Nephron progenitor cell (in vitro differentiated cells): ENCODE measurements at regions not wholly inside any gene's neighbourhood (a gene's known extent, or its start where the extent isn't known, plus 50 kb on each side); places are given as distances from the start of the nearest gene placed in this dataset.
A peak's percentile ranks its signal among the peaks of the same experiment; 100 is the strongest.

Source experiments
- DNase-seq: peaks from one replicate; pipeline ENCODE4 v3.0.0; 2021
- H3K27ac Mint-ChIP-seq: 2 replicates; pipeline ENCODE4 v1.8.0; 2021; ENCODE audit warnings: mild to moderate bottlenecking, moderate library complexity, mixed read lengths
- H3K27me3 Mint-ChIP-seq: 2 replicates; pipeline ENCODE4 v1.8.0; 2021; ENCODE audit warnings: mild to moderate bottlenecking, low read depth, mixed read lengths; ENCODE audit not compliant: poor library complexity
- H3K36me3 Mint-ChIP-seq: 2 replicates; pipeline ENCODE4 v1.8.0; 2021; ENCODE audit warnings: low read depth, mixed read lengths
- H3K4me1 Mint-ChIP-seq: 2 replicates; pipeline ENCODE4 v1.8.0; 2021; ENCODE audit warnings: mixed read lengths
- H3K4me3 Mint-ChIP-seq: 2 replicates; pipeline ENCODE4 v1.8.0; 2021; ENCODE audit warnings: mild to moderate bottlenecking, moderate library complexity, mixed read lengths
- H3K9me3 Mint-ChIP-seq: 2 replicates; pipeline ENCODE4 v1.8.0; 2021; ENCODE audit warnings: mild to moderate bottlenecking, moderate library complexity, mixed read lengths
- TF ChIP-seq, protein P1 (sequence below): fragments of 200-600 bp; sonication (generic); IDR thresholded peaks from 2 replicates; pipeline ENCODE4 v1.5.0; 2021; ENCODE audit warnings: antibody characterized with exemption

DNA sequence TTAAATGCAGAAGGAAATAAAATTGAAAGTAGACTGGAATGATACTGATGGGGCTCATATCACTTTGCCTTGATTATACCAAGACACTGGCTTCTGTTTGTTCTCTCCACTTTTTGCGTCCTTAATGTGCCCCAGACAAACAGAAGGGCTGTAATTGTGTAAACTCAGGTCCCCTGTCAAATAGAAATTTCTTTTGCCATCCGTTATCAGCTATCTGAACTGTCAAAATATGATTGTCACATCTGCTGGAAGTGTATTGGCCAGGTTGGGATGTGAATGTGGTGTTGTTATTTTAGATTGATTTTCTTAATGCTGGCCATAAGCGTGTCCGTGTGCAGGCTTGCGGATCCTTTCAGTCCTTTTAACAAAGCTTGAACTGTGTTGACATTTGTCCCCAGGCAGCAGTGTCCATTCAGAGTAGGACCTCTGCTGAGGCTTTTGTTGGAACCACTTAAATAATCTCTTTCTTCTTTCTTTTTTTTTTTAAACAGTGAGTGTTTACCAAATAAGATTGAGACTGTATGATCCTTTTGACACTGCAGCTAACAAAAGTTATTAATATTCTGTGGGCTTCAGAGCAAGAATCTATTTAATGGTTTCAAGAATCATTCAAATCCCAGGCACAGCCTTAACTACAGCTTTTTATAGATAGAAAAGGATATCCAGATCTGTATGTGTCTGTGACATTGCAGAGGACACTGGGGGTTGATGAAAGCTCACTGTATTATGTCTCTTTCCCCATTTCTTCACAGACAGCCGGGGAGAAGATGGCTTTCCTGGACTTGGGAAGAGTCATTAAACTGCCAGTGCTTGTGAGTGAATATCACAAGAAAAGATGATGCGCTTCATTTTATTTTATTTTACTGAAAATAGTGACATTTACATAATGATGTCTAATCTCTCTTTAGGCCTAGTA lies 171.7 kb downstream of the ZNF608 start:
- peak overlapping the region; percentile 25 for H3K27ac Mint-ChIP-seq
- H3K36me3 Mint-ChIP-seq: no peaks in the 10 kb centered on the region
- TF ChIP-seq, protein P1, sequence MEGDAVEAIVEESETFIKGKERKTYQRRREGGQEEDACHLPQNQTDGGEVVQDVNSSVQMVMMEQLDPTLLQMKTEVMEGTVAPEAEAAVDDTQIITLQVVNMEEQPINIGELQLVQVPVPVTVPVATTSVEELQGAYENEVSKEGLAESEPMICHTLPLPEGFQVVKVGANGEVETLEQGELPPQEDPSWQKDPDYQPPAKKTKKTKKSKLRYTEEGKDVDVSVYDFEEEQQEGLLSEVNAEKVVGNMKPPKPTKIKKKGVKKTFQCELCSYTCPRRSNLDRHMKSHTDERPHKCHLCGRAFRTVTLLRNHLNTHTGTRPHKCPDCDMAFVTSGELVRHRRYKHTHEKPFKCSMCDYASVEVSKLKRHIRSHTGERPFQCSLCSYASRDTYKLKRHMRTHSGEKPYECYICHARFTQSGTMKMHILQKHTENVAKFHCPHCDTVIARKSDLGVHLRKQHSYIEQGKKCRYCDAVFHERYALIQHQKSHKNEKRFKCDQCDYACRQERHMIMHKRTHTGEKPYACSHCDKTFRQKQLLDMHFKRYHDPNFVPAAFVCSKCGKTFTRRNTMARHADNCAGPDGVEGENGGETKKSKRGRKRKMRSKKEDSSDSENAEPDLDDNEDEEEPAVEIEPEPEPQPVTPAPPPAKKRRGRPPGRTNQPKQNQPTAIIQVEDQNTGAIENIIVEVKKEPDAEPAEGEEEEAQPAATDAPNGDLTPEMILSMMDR: no peak
- peaks cover 72% of the 10 kb centered on the region for H3K4me1 Mint-ChIP-seq
- H3K4me3 Mint-ChIP-seq: peak overlapping the region; percentile 12
- peaks cover 4% of the 10 kb centered on the region for H3K27me3 Mint-ChIP-seq
- DNase-seq: no peak
- no peaks in the 10 kb centered on the region for H3K9me3 Mint-ChIP-seq

DNA sequence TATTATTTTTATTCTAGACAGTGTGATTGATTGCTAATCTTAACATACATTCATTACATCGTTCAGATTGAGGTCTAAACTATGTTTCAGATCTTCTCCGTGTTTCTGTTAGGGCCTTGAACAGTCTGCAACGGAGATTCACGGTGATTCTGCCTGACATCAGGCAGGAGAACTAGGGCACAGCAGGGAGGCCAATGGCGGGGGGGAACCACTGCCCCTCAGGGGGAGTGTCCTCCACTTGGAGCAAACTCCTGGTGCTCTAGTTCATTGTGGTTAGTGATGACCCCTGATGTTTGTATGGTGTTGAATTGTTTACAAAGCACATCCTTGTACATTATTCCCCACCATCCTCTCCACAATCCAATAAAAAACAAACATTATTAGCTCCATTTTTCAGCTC lies 173.5 kb downstream of the ZNF608 start:
- Mint-ChIP-seq H3K27me3 (peaks cover 4% of the 10 kb centered on the region), H3K27ac (no peak overlapping the region), H3K4me3 (no peak overlapping the region), H3K36me3 (no peaks in the 10 kb centered on the region), H3K9me3 (no peaks in the 10 kb centered on the region), H3K4me1 (peaks cover 69% of the 10 kb centered on the region)
- no peak for DNase-seq
- TF ChIP-seq, protein P1: no peak

DNA sequence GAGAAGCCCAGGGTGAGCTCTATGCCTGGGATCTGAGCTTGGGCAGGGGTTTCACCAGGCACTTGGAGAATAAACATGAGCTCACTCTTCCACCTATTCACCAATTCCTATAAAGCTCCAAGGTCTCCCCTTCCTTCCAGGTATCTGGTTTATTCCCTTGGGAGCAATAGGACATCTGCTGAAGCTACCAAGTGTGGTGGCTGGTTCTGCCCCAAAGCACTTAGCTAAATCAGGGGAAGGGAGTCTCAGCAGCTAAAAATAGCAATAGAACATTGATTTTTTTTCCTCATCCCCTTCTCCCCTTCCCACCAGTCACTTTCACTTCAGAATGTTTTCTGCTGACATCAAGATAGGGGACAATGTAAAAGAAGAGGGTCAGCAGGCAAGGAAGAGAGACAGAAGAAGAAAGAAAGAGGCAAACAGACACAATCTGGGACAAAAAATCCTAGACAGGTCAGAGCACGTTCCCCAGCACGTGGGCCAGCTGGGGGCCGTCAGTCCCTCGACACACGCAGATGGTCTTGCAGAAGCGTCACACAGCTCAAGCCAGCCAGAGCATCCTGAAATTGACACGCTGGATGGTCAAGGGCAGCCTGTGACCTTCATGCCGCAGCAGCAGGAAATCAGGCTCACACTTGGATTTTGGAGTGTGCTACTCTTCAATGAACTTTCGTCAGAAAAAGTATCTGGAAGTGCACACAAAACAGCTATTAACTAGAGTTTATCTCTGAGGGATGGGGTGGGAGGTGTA lies 176.0 kb downstream of the ZNF608 start:
- TF ChIP-seq, protein P1: no peak
- H3K27ac Mint-ChIP-seq: peak overlapping the region; percentile 97
- no peaks in the 10 kb centered on the region for H3K9me3 Mint-ChIP-seq
- peaks cover 6% of the 10 kb centered on the region for H3K27me3 Mint-ChIP-seq
- peak; percentile 18 for DNase-seq
- H3K4me1 Mint-ChIP-seq: peaks cover 53% of the 10 kb centered on the region
- H3K36me3 Mint-ChIP-seq: no peaks in the 10 kb centered on the region
- H3K4me3 Mint-ChIP-seq: peak overlapping the region; percentile 50

DNA sequence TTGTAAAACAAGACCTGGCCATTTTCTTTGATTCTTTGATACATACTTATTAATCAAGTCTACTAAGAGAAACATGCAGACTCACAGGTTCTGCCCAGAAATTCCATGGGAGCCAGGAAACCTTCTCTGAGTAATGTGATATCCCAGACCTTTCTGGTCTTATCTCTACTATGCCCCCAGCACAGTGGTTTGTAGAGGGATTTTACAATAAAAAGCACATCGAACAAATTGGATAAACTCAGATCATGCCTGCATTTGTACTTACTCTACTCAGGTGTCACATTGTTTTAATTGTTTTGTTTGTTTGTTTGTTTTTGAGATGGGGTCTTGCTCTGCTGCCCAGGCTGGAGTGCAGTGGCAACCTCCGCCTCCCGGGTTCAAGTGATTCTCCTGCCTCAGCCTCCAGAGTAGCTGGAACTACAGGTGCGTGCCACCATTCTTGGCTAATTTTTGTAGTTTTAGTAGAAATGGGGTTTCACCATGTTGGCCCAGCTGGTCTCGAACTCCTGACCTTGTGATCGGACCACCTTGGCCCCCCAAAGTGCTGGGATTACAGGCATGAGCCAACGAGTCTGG lies 179.5 kb downstream of the ZNF608 start:
- H3K27ac Mint-ChIP-seq: no peak overlapping the region
- peaks cover 31% of the 10 kb centered on the region for H3K4me1 Mint-ChIP-seq
- H3K9me3 Mint-ChIP-seq: no peaks in the 10 kb centered on the region
- peaks cover 9% of the 10 kb centered on the region for H3K27me3 Mint-ChIP-seq
- H3K36me3 Mint-ChIP-seq: no peaks in the 10 kb centered on the region
- no peak overlapping the region for H3K4me3 Mint-ChIP-seq
- TF ChIP-seq, protein P1: no peak
- no peak for DNase-seq

DNA sequence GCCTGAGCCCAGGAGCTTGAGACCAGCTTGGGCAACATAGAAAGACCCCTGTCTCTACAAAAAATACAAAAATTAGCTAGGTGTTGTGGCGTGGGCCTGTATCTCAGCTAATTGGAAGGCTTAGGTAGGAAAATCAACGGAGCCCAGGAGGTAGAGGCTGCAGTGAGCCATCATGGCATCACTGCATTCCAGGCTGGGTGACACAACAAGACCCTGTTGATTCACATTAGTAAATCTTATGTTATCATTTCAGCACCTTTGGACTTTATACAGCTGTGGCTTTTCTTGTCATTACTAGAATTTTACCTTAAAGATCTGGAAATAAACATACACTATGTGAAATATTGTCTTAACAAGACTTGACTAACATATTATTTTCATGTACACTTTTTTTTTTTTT lies 185.0 kb downstream of the ZNF608 start:
- H3K27me3 Mint-ChIP-seq: peaks cover 5% of the 10 kb centered on the region
- H3K9me3 Mint-ChIP-seq: peaks cover 10% of the 10 kb centered on the region
- peaks cover 7% of the 10 kb centered on the region for H3K4me1 Mint-ChIP-seq
- H3K4me3 Mint-ChIP-seq: no peak overlapping the region
- H3K27ac Mint-ChIP-seq: no peak overlapping the region
- DNase-seq: no peak
- peaks cover 6% of the 10 kb centered on the region for H3K36me3 Mint-ChIP-seq
- TF ChIP-seq, protein P1: no peak
